ENCODE measurements at regions not wholly inside any gene's neighbourhood (a gene's known extent, or its start where the extent isn't known, plus 50 kb on each side); places are given as distances from the start of the nearest gene placed in this dataset.

GRCh38 chr6:170176136-170176897, 114.6 kb downstream of the DLL1 start:
- DNase-seq (ENCODE audit: low read depth): no peak
- H3K4me3 ChIP-seq (ENCODE audit: low read depth, low read length): no peak overlapping the region
- no peak for TF ChIP-seq CTCF (conservative IDR thresholded peaks at IDR 0.05; ENCODE audit: low read depth, low read length)

GRCh38 chr6:170175644-170176135, 115.2 kb downstream of the DLL1 start:
- no peak for DNase-seq (ENCODE audit: low read depth)
- H3K4me3 ChIP-seq (ENCODE audit: low read depth, low read length): no peak overlapping the region
- TF ChIP-seq CTCF (conservative IDR thresholded peaks at IDR 0.05; ENCODE audit: low read depth, low read length): no peak

- no peak for TF ChIP-seq CTCF (conservative IDR thresholded peaks at IDR 0.05; ENCODE audit: low read depth, low read length)
- DNase-seq (ENCODE audit: low read depth): no peak
- no peak overlapping the region for H3K4me3 ChIP-seq (ENCODE audit: low read depth, low read length)
Observed at GRCh38 chr6:170174771-170175643, 115.9 kb downstream of the DLL1 start.

GRCh38 chr6:170174124-170174770, 116.6 kb downstream of the DLL1 start:
- TF ChIP-seq CTCF (conservative IDR thresholded peaks at IDR 0.05; ENCODE audit: low read depth, low read length): no peak
- H3K4me3 ChIP-seq (ENCODE audit: low read depth, low read length): no peak overlapping the region
- DNase-seq (ENCODE audit: low read depth): no peak

- DNase-seq (ENCODE audit: low read depth): no peak
- TF ChIP-seq CTCF (conservative IDR thresholded peaks at IDR 0.05; ENCODE audit: low read depth, low read length): no peak
- no peak overlapping the region for H3K4me3 ChIP-seq (ENCODE audit: low read depth, low read length)
Observed at GRCh38 chr6:170173335-170173881, 117.5 kb downstream of the DLL1 start.

- no peak for DNase-seq (ENCODE audit: low read depth)
- H3K4me3 ChIP-seq (ENCODE audit: low read depth, low read length): no peak overlapping the region
- no peak for TF ChIP-seq CTCF (conservative IDR thresholded peaks at IDR 0.05; ENCODE audit: low read depth, low read length)
Observed at GRCh38 chr6:170172825-170173256, 118.0 kb downstream of the DLL1 start.
